GM12878 (cell line): ENCODE measurements at regions not wholly inside any gene's neighbourhood (a gene's known extent, or its start where the extent isn't known, plus 50 kb on each side); places are given as distances from the start of the nearest gene placed in this dataset.

Experiments used
- ATAC-seq: fragments of 200-7000 bp; cut with Tn5 transposase; 3 replicates; pipeline ENCODE4 v1.9.1; 2020; ENCODE audit warnings: mild to moderate bottlenecking, moderate library complexity
- BruUV-seq: library from RNA; stranded (reverse); fragments of 400-500 nt; replicated peaks from 2 replicates; lab custom pipeline; 2021; lab: Mats Ljungman, UMichigan
- CTCF ChIA-PET: fragments of 300-600 bp; sonication (Branson Sonifier 250); formaldehyde crosslinking; extraction: SDS; loops from one replicate; lab custom pipeline; 2021; ENCODE audit warnings: inconsistent platforms; lab: Yijun Ruan, JAX
- POLR2A ChIA-PET: fragments of 350-600 bp; formaldehyde crosslinking; extraction: SDS; loops from one replicate; lab custom pipeline; 2021; ENCODE audit warnings: inconsistent platforms; lab: Charles Lee
- RAD21 ChIA-PET: fragments of 300-600 bp; sonication (Branson Sonifier 250); formaldehyde crosslinking; loops from one replicate; lab custom pipeline; 2023; ENCODE audit warnings: antibody characterized with exemption; ENCODE audit not compliant: unreplicated experiment; lab: Charles Lee
- SMC1A ChIA-PET: fragments of 300-600 bp; sonication (Branson Sonifier 250); formaldehyde crosslinking; loops from one replicate; lab custom pipeline; 2023; ENCODE audit not compliant: unreplicated experiment, uncharacterized antibody; lab: Charles Lee
- DNase-seq: peaks from one replicate; pipeline ENCODE4 v3.0.0-alpha.2; 2011; ENCODE audit warnings: low read depth, low spot score
- FAIRE-seq: peaks from 3 replicates; lab custom pipeline; 2011; peaks lifted over from hg19 to GRCh38; lab: Jason Lieb, UNC
- H2AFZ ChIP-seq: 2 replicates; pipeline ENCODE4 v1.6.0; 2011; ENCODE audit warnings: low read depth, low read length, control low read depth; ENCODE audit not compliant: control insufficient read depth
- H3K27ac ChIP-seq: 2 replicates; pipeline ENCODE4 v1.5.1; 2011; ENCODE audit warnings: control low read depth; ENCODE audit not compliant: control insufficient read depth, insufficient read depth
- H3K27me3 ChIP-seq, 2 experiments: replicated peaks in 1 of 2; 2 replicates each; pipeline versions ENCODE4 v1.6.0 to v1.6.1; 2011; ENCODE audit warnings: low read length in 1 of 2; ENCODE audit not compliant: control insufficient read depth in 2 of 2, insufficient read depth in 2 of 2
- H3K36me3 ChIP-seq, 2 experiments: 2 replicates each; pipeline ENCODE4 v1.5.1; 2011; ENCODE audit warnings: low read length in 1 of 2; ENCODE audit not compliant: control insufficient read depth in 2 of 2, insufficient read depth in 2 of 2
- H3K4me1 ChIP-seq: 2 replicates; pipeline ENCODE4 v1.6.1; 2011; ENCODE audit warnings: mild to moderate bottlenecking, low read length, moderate library complexity, mixed read lengths; ENCODE audit not compliant: control insufficient read depth, insufficient read depth
- H3K4me2 ChIP-seq: 2 replicates; pipeline ENCODE4 v1.6.0; 2011; ENCODE audit warnings: control low read depth; ENCODE audit not compliant: control insufficient read depth, insufficient read depth
- H3K4me3 ChIP-seq: fragments of 200-600 bp; sonication (generic); 2 replicates; pipeline ENCODE4 v1.5.1; 2016
- H3K79me2 ChIP-seq: 2 replicates; pipeline ENCODE4 v1.6.0; 2011; ENCODE audit warnings: low read length; ENCODE audit not compliant: control insufficient read depth, insufficient read depth
- H3K9ac ChIP-seq: 2 replicates; pipeline ENCODE4 v1.8.0; 2011; ENCODE audit warnings: low read length, control low read depth, mixed read lengths; ENCODE audit not compliant: control insufficient read depth, insufficient read depth
- H3K9me3 ChIP-seq: replicated peaks from 3 replicates; pipeline ENCODE4 v1.5.1; 2011; ENCODE audit warnings: mild to moderate bottlenecking, low read length; ENCODE audit not compliant: control insufficient read depth, insufficient read depth
- H4K20me1 ChIP-seq: 2 replicates; pipeline ENCODE4 v1.6.0; 2011; ENCODE audit not compliant: control insufficient read depth, insufficient read depth
- CEBPB ChIP-seq, 2 experiments: fragments of 150-350 bp in 1 of 2; IDR thresholded peaks; 2 replicates each; pipeline ENCODE4 v1.6.1; 2012 to 2014; ENCODE audit warnings: low read depth in 2 of 2, low read length in 2 of 2, borderline replicate concordance in 1 of 2, inconsistent platforms in 1 of 2
- IRF5 ChIP-seq: fragments of 450-650 bp; IDR thresholded peaks from 2 replicates; pipeline ENCODE4 v1.6.1; 2017; ENCODE audit warnings: borderline replicate concordance
- MAX ChIP-seq: IDR thresholded peaks from 2 replicates; pipeline ENCODE4 v1.6.1; 2012; ENCODE audit warnings: low read depth, low read length, improper control_type of control experiment
- MTA2 ChIP-seq: fragments of 450-650 bp; IDR thresholded peaks from 2 replicates; pipeline ENCODE4 v1.6.1; 2016; ENCODE audit warnings: low read depth, mild to moderate bottlenecking, moderate library complexity
- SP1 ChIP-seq: IDR thresholded peaks from one replicate; pipeline ENCODE4 v1.6.1; 2011; ENCODE audit warnings: low read depth, low read length
- TAF1 ChIP-seq: IDR thresholded peaks from 2 replicates; pipeline ENCODE4 v1.6.1; 2011; ENCODE audit warnings: mild to moderate bottlenecking, low read depth, low read length, borderline replicate concordance
- ZNF24 ChIP-seq: fragments of 450-650 bp; IDR thresholded peaks from 2 replicates; pipeline ENCODE4 v1.6.1; 2017; ENCODE audit warnings: antibody characterized with exemption, mild to moderate bottlenecking
- ZZZ3 ChIP-seq: IDR thresholded peaks from 2 replicates; pipeline ENCODE4 v1.6.1; 2011; ENCODE audit warnings: low read depth; ENCODE audit not compliant: control insufficient read depth, insufficient read length
- WGBS: methylation state at CpG from one replicate; pipeline ENCODE4 v1.1.6; 2016; ENCODE audit warnings: low lambda C conversion rate; ENCODE audit not compliant: insufficient replicate concordance, insufficient coverage; ENCODE audit errors: missing lambda C conversion rate; 5-methylcytosine and 5-hydroxymethylcytosine counted together
- in situ Hi-C: fragments of 300-500 bp; cut with MboI; formaldehyde crosslinking; loops from 9 replicates; pipeline ENCODE4 v1.14.3; 2018; ENCODE audit warnings: mixed read lengths
- intact Hi-C: fragments of 100-400 bp; cut with micrococcal nuclease; formaldehyde crosslinking; loops from one replicate; pipeline ENCODE4 v1.14.2; 2022; ENCODE audit not compliant: unreplicated experiment

- TF ChIP-seq MAX: no peak
- TF ChIP-seq ZNF24: no peak
- no peak for TF ChIP-seq ZZZ3
- no peak for TF ChIP-seq IRF5
- TF ChIP-seq CEBPB (IDR thresholded peaks at IDR 0.05; ENCODE audit: borderline replicate concordance in 1 of 2, low read depth in 2 of 2, low read length in 2 of 2): no peak
- no peak for TF ChIP-seq TAF1
- no peak for TF ChIP-seq SP1
- no peak for TF ChIP-seq MTA2
- ChIA-PET CTCF (no interaction called here), POLR2A (no interaction called here), RAD21 (no interaction called here), SMC1A (no interaction called here)
- no peak overlapping the region for H3K4me3 ChIP-seq
- H3K27ac ChIP-seq: no peak overlapping the region
- in situ Hi-C loops (no loop called here), intact Hi-C loops (no loop called here)
- no peaks in the 10 kb centered on the region for H3K79me2 ChIP-seq
- H3K4me1 ChIP-seq: no peaks in the 10 kb centered on the region
- no peaks in the 10 kb centered on the region for H3K36me3 ChIP-seq
- H3K4me2 ChIP-seq: no peak overlapping the region
- DNase-seq (no peak), FAIRE-seq (no peak), ATAC-seq (no peak)
- no peaks in the 10 kb centered on the region for H4K20me1 ChIP-seq
- no peak overlapping the region for H3K9ac ChIP-seq
- 28% methylated on average over 3 of the region's 3 CpGs for WGBS
- no peaks in the 10 kb centered on the region for H3K9me3 ChIP-seq
- no peak overlapping the region for H2AFZ ChIP-seq
- BruUV-seq: no TSS peak
- no peaks in the 10 kb centered on the region; a peak in 1 of 4 replicates for H3K27me3 ChIP-seq
Observed at GRCh38 chr12:76947304-76947703, 68.5 kb upstream of the CSRP2 start.
